Hematopoietic multipotent progenitor cell treated with erythropoietin and hydrocortisone succinate and interleukin-3 and kit ligand, for 4 days (in vitro differentiated cells): ENCODE measurements at regions not wholly inside any gene's neighbourhood (a gene's known extent, or its start where the extent isn't known, plus 50 kb on each side); places are given as distances from the start of the nearest gene placed in this dataset.

Source experiments
- DNase-seq: peaks from one replicate; pipeline ENCODE4 v3.0.0-alpha.2; 2015

DNA sequence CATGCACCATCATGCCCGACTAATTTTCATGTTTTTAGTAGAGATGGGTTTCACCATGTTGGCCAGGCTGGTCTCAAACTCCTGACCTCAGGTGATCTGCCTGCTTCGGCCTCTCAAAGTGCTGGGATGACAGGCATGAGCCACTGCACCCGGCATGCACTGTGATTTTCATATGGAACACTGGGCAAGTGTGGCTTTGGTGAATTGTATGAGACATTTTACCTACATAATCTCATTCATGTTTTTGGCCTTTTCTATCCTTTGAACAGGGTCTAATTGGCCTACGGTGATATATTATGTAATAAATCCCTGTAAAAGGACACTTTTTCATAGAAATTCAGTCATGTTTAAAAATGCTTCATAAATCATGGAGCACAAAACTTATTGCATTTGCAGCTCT lies 128.7 kb upstream of the SEMA6A start:
- no peak for DNase-seq

DNA sequence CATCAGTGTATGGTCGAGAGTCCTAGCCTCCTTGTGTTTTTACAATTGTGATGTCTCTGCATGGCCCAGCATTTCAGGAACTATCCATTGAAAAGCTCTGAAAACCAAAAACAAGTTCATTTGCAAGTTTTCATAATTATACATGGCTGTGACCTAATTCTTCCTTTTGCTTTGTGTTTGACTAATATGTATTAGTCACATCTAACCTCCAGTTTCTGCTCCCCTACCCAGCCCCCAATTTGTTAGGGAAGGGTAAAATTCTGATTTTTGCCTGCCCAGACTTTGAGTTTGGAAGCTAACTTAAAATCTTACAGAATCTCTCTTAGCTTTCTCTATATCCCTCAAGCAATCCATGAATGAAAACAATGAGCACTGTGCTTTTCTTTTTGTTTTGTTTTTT lies 128.2 kb upstream of the SEMA6A start:
- no peak for DNase-seq

- no peak for DNase-seq
Measured at GRCh38 chr5:116699332-116699731, 124.7 kb upstream of the SEMA6A start.

DNA sequence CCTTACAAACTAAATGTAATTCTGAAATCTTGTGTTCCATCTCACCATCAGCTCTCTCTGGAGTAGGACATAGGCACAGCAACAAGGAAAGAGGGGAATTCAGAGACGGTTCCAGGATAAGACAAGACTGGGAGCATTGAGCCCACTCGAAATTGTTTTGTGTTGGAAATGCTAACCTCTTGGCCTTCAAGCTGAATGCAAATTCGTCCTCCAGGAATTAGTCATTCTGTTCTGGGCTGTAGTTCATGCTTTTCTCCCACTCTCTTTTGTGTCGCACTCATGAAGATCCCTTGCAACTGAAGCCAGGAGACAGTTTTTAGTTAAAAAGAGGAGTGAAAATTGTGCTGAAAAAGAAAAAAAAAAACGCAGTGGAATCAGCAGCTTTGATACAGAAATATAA lies 121.7 kb upstream of the SEMA6A start:
- DNase-seq, result no peak

DNA sequence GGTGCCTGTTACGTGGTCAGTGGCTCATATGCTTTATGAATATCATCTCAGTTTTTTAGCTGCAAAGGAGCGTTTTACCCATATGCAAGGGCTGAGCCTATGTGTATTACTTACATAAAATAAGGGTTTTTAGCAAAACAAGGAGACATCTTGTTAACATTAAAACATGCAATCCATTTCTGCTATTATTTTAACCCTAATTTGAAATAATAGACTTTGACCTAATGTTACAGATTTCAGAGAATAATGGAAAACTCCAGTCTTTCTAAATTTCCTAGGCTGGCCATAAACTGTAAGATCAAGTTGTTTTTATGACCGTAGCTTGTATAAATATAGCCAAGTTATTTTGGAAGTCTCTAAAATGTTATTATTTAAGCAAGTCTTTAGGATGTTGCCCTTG lies 121.1 kb upstream of the SEMA6A start:
- no peak for DNase-seq

- no peak for DNase-seq
Measured at GRCh38 chr5:116686438-116686837, 111.8 kb upstream of the SEMA6A start.

GRCh38 chr5:116685931-116686330 lies 111.3 kb upstream of the SEMA6A start:
- DNase-seq, result no peak

GRCh38 chr5:116685069-116685468 lies 110.4 kb upstream of the SEMA6A start:
- DNase-seq, result peak; percentile 5

DNA sequence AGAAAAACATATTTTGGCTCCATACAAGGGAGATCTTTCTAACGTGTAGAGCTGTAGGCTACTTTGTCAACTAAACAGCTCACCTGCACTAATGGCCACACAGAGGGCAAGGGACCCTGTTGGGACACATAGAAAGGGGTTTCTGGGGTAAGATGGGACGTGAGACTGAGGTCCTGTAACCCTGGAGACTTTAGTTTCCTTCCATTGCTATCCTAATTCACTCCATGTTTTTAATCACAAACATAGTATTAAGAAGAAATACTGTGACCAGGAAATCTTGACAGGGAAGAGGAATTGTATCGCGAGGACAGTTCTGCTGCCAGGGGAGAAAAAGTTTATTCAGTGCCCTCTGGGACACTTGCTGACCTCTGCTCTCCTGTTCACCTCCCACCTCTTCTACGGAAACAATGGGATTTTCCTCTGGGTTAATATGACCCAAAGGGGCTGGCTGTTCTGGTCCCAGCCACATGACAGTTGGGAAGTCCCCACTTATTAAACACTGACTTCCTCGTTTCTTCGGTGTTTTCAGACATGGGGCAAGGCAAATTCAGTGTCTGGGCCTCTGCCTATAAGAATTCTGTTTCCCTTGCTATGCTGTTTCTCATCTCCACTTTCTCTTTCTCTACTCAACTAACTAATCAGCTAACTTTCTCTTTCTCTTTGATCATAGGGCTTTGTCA lies 106.9 kb upstream of the SEMA6A start:
- DNase-seq, result no peak

- no peak for DNase-seq
Measured at GRCh38 chr5:116675626-116675910, 100.9 kb upstream of the SEMA6A start.

- DNase-seq, result no peak
Measured at GRCh38 chr5:116674881-116675625, 100.4 kb upstream of the SEMA6A start.

GRCh38 chr5:116673453-116673852 lies 98.8 kb upstream of the SEMA6A start:
- DNase-seq, result no peak

GRCh38 chr5:116672203-116672602 lies 97.6 kb upstream of the SEMA6A start:
- no peak for DNase-seq

DNA sequence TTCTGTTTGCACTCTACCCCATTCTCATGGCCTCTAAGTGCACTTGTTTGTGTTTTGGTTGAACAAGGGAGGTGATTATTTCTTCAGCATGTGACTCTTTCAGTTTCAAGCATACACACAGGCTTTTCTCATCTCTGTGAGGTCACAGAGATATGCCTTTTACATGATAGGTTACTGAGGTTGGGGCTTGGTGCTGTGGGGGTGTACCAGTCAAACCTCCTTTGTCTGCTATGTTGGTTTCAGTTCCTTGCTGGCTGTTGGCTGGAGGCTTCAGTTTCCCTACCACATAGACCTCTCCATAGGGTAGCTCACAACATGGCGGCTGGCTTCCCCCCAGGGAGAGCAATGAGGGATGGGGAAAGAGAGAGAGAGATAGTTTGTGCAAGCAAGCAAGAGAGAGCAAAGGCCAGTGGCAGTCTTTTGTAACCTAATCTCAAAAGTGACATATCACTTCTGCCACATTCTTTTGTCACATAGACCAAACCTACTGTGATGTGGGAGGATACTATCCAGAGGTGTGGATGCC lies 96.7 kb upstream of the SEMA6A start:
- no peak for DNase-seq

DNA sequence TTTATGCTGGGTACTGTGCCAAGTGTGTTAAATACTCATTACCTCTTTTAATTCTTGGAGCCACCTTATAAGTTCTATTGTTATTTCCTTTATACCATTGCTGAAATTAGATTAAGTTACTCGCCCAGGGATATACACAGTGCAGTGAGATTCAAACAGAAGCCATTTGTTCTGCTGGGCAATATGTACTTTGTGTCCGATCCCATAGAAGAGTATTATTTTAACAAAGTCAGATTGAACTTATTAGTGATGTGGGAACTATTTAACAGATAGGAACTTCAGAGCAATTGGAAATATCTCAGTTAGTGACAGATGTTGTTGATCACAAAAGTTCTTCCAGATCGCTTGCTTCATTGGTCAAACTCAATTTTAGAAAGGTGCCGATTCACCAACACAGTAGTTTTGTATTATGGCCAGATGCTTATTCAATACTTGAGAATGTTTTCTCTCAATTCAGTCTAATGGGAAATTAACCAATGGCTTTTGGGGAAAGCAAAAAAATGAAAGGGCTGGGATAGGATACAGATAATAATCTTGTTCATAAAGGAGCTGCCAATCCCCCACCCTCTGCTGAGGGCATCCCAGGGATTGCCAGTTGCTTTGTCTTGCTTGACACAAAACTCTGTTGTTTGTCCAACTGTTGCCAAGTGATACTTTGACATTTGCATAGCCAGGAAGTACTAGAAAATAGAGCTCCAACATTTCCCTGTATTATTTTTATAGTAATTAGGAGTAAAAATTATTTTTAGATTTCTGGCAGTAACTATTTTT lies 94.8 kb upstream of the SEMA6A start:
- DNase-seq, result no peak

DNA sequence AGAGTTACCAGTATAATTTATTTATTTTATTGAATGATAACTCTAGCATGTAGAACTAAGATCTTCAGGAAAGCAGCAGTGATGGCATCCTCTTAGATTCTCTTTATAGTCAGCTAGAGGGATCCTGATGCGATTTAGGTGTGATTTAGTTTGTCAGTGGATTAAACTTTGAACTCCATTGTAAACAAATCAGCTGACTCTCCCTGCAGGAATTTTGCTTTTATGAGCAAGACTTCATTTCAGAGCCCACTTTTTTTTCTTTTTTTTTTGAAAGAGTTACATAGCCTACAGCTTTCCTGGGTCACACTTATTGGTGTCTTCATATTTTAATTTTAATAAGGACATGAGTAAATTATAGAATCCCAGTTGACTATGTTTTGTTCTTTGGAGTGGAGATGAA lies 93.8 kb upstream of the SEMA6A start:
- no peak for DNase-seq

DNA sequence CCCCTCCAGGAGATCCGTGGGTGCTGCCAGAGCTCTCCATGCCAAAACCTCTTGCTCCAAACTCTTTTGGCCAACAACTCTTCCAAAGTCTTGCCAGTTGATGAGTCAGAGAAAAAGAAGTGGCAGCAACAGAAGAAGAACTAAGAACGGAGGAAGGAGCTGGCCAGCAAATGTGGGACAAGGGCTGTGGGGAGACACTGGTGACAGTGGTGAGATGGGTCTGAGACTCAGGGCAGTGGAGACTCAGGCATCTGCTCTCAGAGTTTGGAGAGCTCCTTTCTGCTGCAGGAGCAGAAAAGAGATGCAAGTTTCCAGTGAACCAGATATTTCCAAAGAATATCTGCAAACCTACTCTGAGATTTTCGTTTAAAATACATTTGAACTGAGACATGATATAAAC lies 92.3 kb upstream of the SEMA6A start:
- DNase-seq, result no peak

DNA sequence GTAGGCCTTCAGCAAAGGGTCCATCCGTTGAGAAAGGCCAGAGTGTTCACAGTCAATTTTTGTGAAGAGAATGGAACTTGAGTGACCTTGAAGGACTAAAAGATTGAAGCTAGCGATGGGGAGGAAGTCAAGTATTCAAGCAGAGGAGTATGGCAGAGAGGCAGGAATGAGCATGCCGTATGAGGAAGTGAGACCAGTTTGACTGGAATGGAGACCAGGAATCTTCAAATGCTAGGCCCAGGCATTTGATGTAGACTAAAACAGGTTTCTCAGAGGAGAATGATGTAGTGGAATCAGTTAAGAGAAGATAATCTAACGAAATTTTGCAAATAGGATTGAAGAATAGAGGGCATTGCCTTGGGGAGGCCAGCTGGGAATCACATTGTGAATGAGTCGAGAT lies 90.4 kb upstream of the SEMA6A start:
- DNase-seq, result no peak

GRCh38 chr5:116663081-116663480 lies 88.5 kb upstream of the SEMA6A start:
- no peak for DNase-seq

DNA sequence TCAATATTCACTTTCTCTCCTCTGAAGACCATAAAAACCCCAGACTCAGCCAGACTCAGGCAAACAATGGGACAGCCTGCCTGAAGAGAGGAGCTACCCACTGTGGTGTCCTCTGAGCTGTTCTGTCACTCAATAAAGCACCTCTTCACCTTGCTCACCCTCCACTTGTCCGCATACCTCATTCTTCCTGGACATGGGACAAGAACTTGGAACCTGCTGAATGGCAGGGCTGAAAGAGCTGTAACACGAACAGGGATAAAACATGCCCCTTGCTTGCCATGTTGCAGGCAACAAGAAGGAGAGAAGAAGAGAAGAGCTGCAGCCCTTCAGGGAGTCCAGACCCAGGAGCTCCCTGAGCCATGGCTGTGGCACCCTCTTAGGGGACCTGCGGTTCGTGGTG lies 86.8 kb upstream of the SEMA6A start:
- DNase-seq, result no peak

- DNase-seq, result no peak
Measured at GRCh38 chr5:116660929-116661328, 86.3 kb upstream of the SEMA6A start.

DNA sequence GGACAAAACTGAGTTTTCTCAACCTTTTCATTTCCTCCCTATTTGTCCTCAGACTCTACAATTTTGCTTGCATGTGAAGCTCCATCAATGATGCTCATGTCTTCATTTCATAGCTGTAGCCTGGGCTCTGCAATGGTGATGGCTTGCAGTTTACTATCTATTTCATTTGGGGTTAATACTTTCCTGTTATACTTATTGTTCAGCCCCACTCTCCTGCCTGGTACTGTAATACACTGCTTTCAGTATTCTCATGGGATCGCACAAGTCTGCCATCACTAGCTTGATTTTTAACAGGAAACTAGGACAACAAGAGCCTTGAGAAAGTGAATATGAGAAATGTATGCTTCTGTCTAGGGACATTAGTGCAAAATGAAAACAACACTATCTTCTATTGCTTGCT lies 84.2 kb upstream of the SEMA6A start:
- DNase-seq, result no peak

DNA sequence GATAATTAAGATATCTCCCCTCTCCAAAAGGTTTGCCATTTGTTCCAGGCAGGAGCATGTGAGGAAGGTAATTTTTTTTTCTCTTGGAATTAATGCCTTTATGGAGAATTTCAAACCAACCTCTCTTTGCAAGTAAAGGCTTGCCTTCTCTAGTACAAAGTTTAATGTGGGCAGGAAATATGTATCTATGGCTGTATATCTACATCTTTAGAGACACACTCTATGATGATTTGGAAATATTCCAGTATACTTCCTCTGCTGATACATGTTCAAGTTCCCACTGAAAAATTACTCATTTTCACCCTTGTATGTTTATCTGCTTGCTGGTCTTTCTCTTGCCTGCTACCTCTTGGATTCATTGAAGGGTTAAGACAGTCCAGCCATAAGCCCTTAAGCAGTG lies 83.5 kb upstream of the SEMA6A start:
- no peak for DNase-seq

GRCh38 chr5:116655431-116655830 lies 80.8 kb upstream of the SEMA6A start:
- no peak for DNase-seq
